ENCODE measurements at regions not wholly inside any gene's neighbourhood (a gene's known extent, or its start where the extent isn't known, plus 50 kb on each side); places are given as distances from the start of the nearest gene placed in this dataset.
"Not testable (repeated sequence)": the region's sequence is repeated elsewhere in the genome, so short reads cannot be mapped to it uniquely, and the experiment has no call there.

- TF ChIP-seq, protein P1, sequence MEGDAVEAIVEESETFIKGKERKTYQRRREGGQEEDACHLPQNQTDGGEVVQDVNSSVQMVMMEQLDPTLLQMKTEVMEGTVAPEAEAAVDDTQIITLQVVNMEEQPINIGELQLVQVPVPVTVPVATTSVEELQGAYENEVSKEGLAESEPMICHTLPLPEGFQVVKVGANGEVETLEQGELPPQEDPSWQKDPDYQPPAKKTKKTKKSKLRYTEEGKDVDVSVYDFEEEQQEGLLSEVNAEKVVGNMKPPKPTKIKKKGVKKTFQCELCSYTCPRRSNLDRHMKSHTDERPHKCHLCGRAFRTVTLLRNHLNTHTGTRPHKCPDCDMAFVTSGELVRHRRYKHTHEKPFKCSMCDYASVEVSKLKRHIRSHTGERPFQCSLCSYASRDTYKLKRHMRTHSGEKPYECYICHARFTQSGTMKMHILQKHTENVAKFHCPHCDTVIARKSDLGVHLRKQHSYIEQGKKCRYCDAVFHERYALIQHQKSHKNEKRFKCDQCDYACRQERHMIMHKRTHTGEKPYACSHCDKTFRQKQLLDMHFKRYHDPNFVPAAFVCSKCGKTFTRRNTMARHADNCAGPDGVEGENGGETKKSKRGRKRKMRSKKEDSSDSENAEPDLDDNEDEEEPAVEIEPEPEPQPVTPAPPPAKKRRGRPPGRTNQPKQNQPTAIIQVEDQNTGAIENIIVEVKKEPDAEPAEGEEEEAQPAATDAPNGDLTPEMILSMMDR (conservative IDR thresholded peaks at IDR 0.05; ENCODE audit: low read depth, low read length) = no peak
- DNase-seq (ENCODE audit: low read depth) = no peak
- H3K4me3 ChIP-seq (ENCODE audit: low read depth, low read length) = no peak overlapping the region
Measured at GRCh38 chr20:22690000-22690399, 105.6 kb upstream of the FOXA2 start.

GRCh38 chr20:22690616-22691179, 106.3 kb upstream of the FOXA2 start:
- DNase-seq (ENCODE audit: low read depth) = no peak
- TF ChIP-seq, protein P1 (conservative IDR thresholded peaks at IDR 0.05; ENCODE audit: low read depth, low read length) = no peak
- no peak overlapping the region for H3K4me3 ChIP-seq (ENCODE audit: low read depth, low read length)

GRCh38 chr20:22691369-22692118, 107.2 kb upstream of the FOXA2 start:
- no peak for DNase-seq (ENCODE audit: low read depth)
- H3K4me3 ChIP-seq (ENCODE audit: low read depth, low read length) = no peak overlapping the region
- TF ChIP-seq, protein P1 (conservative IDR thresholded peaks at IDR 0.05; ENCODE audit: low read depth, low read length) = peak; percentile 90

GRCh38 chr20:22692119-22692475, 107.7 kb upstream of the FOXA2 start:
- H3K4me3 ChIP-seq (ENCODE audit: low read depth, low read length) = no peak overlapping the region
- TF ChIP-seq, protein P1 (conservative IDR thresholded peaks at IDR 0.05; ENCODE audit: low read depth, low read length) = no peak
- DNase-seq (ENCODE audit: low read depth) = no peak

DNA sequence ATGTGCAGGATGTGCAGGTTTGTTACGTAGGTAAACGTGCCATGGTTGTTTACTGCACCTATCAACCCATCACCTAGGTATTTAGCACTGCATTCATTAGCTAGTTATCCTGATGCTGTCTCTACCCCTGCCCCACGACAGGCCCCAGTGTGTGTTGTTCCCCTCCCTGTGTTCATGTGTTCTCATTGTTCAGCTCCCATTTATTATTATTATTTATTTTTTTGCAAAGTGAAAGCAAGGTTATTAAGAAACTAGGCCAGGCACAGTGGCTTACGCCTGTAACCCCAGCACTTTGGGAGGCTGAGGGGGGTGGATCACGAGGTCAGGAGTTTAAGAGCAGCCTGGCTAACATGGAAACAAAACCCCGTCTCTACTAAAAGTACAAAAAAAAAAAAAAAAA, 108.2 kb upstream of the FOXA2 start:
- H3K4me3 ChIP-seq (ENCODE audit: low read depth, low read length); DNase-seq (ENCODE audit: low read depth): not testable (repeated sequence)

DNA sequence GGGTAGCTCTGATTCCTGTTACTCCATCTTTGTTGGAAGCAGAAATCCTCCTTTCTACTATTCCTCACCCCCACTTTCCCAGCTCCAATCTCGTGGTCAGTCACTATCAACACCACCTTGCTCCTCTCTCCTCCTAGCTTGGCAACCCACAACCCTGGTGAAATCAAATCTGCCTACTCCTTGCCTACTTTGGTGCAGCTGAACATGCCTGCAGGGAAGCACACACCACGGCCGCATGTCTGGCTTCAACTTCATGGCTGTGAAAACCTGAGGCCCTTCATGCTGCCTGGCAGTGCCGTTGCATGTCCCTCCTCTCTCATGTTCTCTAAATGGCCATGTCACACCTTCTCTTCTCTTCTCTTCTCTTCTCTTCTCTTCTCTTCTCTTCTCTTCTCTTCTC, 112.4 kb upstream of the FOXA2 start:
- TF ChIP-seq, protein P1 (conservative IDR thresholded peaks at IDR 0.05; ENCODE audit: low read depth, low read length) = no peak
- no peak for DNase-seq (ENCODE audit: low read depth)
- no peak overlapping the region for H3K4me3 ChIP-seq (ENCODE audit: low read depth, low read length)

DNA sequence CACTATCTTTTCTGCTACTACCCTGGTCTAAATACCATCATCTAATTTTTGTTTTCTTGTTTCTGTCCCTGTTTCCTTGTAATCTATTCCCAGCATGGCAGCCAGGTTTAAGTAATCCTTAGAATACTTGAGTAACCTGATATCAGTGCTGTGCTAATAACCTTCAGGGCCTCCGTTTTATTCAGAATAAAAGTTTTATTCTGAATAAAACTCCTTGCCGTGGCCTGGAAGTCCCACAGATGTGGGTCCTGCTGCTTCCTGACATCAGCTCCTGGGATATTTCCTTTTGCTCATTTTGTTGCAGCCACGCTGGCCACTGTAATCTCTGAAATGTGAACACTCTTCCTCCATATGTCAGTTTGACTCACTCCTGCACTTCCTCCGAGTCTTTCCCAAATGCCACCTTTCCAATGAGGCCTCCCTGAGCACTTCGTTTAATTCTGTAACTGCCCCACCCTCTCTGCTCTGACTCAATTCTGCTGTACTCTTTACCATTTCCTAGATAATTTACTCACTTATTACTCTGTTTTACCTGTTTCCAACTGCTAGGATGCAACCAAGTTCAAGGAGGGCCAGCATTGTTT, 114.0 kb upstream of the FOXA2 start:
- no peak for DNase-seq (ENCODE audit: low read depth)
- TF ChIP-seq, protein P1 (conservative IDR thresholded peaks at IDR 0.05; ENCODE audit: low read depth, low read length) = no peak
- H3K4me3 ChIP-seq (ENCODE audit: low read depth, low read length) = no peak overlapping the region

All from epithelial cell of proximal tubule (primary cell).